ENCODE measurements at regions not wholly inside any gene's neighbourhood (a gene's known extent, or its start where the extent isn't known, plus 50 kb on each side); places are given as distances from the start of the nearest gene placed in this dataset.

DNA sequence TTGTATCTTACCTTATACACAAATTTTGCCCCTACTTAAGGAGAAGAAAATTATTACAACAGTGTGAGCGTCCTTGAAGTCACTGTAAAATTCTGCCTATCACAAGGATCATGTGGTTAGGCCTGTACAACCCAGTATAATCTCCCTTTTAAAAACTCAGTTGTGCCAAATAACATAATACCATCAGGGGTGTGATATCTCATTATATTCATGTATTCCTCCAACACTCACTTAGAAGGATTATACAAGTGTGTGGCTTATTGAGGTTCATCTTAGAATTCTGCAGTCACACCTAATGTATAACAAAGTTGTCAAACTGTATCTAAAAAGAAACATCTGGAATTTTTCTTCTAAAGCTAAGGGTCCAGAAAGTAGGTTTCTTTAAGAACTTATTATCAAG is 998.8 kb upstream of the LRRTM1 start:
- WGBS, result 100% methylated on average over 1 of the region's 1 CpG
- Histone ChIP-seq H3K9ac (ENCODE audit: low read depth, low read length) (no peak overlapping the region), H3K9me3 (ENCODE audit: insufficient read depth, low read depth, low read length) (peaks cover 10% of the 10 kb centered on the region; the same call in 1 of the 2 replicates), H3K27me3 (ENCODE audit: insufficient read depth, low read length) (no peaks in the 10 kb centered on the region), H3K27ac (ENCODE audit: low read depth, low read length) (no peak overlapping the region), H3K36me3 (ENCODE audit: insufficient read depth, low read length) (no peaks in the 10 kb centered on the region), H3K4me1 (ENCODE audit: insufficient read depth, low read length) (no peaks in the 10 kb centered on the region; the same call in 1 of the 2 replicates), H3K4me3 (ENCODE audit: low read length) (no peak overlapping the region)

DNA sequence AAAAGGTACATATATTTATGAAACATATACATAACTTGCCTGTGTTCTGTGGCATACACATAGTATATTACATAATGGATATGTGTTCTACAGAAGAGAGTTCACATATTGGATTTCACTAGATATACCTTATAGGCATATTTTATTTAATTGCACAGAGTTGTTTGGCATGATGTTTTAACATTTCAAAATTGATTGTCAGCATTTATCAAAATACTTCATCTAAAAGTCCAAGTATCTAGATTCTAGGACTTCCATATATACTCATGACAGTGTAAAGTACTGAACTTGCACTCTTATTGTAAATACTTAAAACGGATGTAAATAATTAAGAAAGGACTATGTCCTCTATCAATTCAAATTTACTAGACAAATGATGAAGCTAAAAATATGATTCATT is 995.3 kb upstream of the LRRTM1 start:
- no peaks in the 10 kb centered on the region; the same call in 1 of the 2 replicates for H3K4me1 ChIP-seq (ENCODE audit: insufficient read depth, low read length)
- no peaks in the 10 kb centered on the region for H3K36me3 ChIP-seq (ENCODE audit: insufficient read depth, low read length)
- H3K9me3 ChIP-seq (ENCODE audit: insufficient read depth, low read depth, low read length), result peaks cover 10% of the 10 kb centered on the region; the same call in 1 of the 2 replicates
- H3K9ac ChIP-seq (ENCODE audit: low read depth, low read length), result no peak overlapping the region
- H3K27me3 ChIP-seq (ENCODE audit: insufficient read depth, low read length), result no peaks in the 10 kb centered on the region
- no peak overlapping the region for H3K4me3 ChIP-seq (ENCODE audit: low read length)
- H3K27ac ChIP-seq (ENCODE audit: low read depth, low read length), result no peak overlapping the region
- no CpG with 5 or more reads among the region's 1 CpG for WGBS

DNA sequence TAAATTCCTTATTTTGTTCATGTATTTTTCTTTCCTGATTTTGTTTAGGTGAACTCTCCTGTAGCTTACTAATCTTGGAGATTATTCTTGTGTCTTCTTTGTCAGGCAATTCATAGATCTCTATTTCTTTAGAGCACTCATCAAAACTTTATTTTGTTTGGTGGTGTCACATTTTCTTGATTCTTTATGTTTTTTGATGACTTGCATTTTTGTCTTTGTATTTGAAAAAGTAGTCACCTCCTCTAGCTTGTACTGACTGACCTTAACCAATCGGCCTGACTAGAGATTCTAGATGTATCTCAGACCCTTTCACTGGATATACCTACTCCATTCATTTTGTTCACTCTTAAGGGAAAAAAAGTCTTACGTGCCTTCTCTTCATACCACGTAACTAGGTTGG is 986.3 kb upstream of the LRRTM1 start:
- no peaks in the 10 kb centered on the region for H3K4me1 ChIP-seq (ENCODE audit: insufficient read depth, low read length)
- no peak overlapping the region for H3K4me3 ChIP-seq (ENCODE audit: low read length)
- WGBS, result 94% methylated on average over 3 of the region's 3 CpGs
- 0 out of 2 replicates have a peak, but pooled peaks cover 8% of the 10 kb centered on the region for H3K9me3 ChIP-seq (ENCODE audit: insufficient read depth, low read depth, low read length)
- H3K27ac ChIP-seq (ENCODE audit: low read depth, low read length), result no peak overlapping the region
- no peaks in the 10 kb centered on the region for H3K27me3 ChIP-seq (ENCODE audit: insufficient read depth, low read length)
- H3K36me3 ChIP-seq (ENCODE audit: insufficient read depth, low read length), result no peaks in the 10 kb centered on the region
- no peak overlapping the region for H3K9ac ChIP-seq (ENCODE audit: low read depth, low read length)

DNA sequence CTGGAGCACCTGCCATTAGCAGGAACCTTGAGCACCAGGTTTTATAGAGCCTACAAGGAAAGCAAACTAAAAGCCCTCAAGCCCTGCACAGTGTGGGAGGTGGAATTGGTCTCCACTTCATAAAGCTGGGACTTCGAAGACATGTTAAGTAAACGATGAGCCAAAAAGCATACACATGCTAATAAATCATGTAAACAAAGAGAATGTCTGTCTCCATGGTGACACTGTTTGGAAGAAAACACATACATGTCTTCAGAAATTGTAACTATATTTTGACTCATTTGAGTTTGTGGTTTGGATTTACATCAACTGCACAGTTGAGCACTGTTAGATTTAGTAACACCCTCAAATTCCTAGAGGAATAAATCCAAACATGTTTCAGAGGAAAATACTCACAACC is 978.5 kb upstream of the LRRTM1 start:
- Histone ChIP-seq H3K27me3 (ENCODE audit: insufficient read depth, low read length) (no peaks in the 10 kb centered on the region), H3K4me1 (ENCODE audit: insufficient read depth, low read length) (no peaks in the 10 kb centered on the region), H3K27ac (ENCODE audit: low read depth, low read length) (no peak overlapping the region), H3K9me3 (ENCODE audit: insufficient read depth, low read depth, low read length) (no peaks in the 10 kb centered on the region), H3K4me3 (ENCODE audit: low read length) (no peak overlapping the region), H3K9ac (ENCODE audit: low read depth, low read length) (no peak overlapping the region), H3K36me3 (ENCODE audit: insufficient read depth, low read length) (no peaks in the 10 kb centered on the region)
- 94% methylated on average over 2 of the region's 2 CpGs for WGBS

DNA sequence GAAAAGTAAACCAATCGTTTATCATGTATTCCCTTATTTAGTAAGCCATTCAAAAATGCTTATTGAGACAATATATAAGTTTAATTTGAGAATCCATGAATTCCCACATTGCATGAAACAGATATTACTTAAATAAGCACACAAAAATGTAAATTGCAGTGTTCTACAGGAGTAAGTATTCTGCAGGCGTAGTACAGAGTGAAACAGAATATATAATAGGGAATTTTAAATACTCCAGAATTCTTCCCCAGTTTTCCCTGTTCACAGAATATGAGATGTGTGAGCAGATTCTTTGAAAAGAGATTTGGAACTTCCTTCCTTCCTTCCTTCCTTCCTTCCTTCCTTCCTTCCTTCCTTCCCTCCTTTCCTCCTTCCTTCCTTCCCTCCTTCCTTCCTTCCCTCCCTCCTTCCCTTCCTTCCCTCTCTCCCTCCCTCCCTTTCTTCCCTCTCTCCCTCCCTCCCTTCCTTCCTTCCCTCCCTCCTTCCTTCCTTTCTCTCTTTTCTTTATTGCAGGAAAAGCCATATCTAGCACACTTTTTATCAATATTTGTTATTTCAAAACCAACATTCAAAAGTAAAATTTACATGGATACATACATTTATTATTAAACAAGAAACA is 977.7 kb upstream of the LRRTM1 start:
- H3K4me1 ChIP-seq (ENCODE audit: insufficient read depth, low read length), result no peaks in the 10 kb centered on the region
- H3K36me3 ChIP-seq (ENCODE audit: insufficient read depth, low read length), result no peaks in the 10 kb centered on the region
- no CpG with 5 or more reads among the region's 2 CpGs for WGBS
- H3K4me3 ChIP-seq (ENCODE audit: low read length), result no peak overlapping the region
- H3K9me3 ChIP-seq (ENCODE audit: insufficient read depth, low read depth, low read length), result no peaks in the 10 kb centered on the region
- no peak overlapping the region for H3K9ac ChIP-seq (ENCODE audit: low read depth, low read length)
- no peaks in the 10 kb centered on the region for H3K27me3 ChIP-seq (ENCODE audit: insufficient read depth, low read length)
- no peak overlapping the region for H3K27ac ChIP-seq (ENCODE audit: low read depth, low read length)

DNA sequence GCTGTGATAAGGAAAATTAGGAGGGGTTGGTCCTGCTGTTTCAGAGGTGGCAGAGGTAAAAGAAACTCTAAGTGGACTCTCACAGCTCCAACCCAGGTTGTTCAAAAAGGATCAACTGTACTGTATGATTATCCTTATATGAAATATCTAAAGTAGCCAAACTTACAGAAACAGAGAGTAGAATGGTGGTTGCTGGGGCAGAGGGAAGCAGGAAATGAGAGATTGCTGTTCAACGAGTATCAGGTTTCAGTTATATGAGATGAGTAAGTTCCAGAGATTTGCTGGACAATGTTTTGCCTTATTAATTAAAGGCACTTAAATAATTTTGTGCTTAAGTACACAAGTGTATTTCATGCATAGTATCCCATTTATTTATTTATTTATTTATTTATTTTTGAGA is 972.0 kb upstream of the LRRTM1 start:
- H3K36me3 ChIP-seq (ENCODE audit: insufficient read depth, low read length), result no peaks in the 10 kb centered on the region
- 93% methylated on average over 1 of the region's 1 CpG for WGBS
- no peak overlapping the region for H3K27ac ChIP-seq (ENCODE audit: low read depth, low read length)
- no peaks in the 10 kb centered on the region for H3K27me3 ChIP-seq (ENCODE audit: insufficient read depth, low read length)
- H3K4me1 ChIP-seq (ENCODE audit: insufficient read depth, low read length), result no peaks in the 10 kb centered on the region
- no peak overlapping the region for H3K9ac ChIP-seq (ENCODE audit: low read depth, low read length)
- H3K9me3 ChIP-seq (ENCODE audit: insufficient read depth, low read depth, low read length), result no peaks in the 10 kb centered on the region
- H3K4me3 ChIP-seq (ENCODE audit: low read length), result no peak overlapping the region

DNA sequence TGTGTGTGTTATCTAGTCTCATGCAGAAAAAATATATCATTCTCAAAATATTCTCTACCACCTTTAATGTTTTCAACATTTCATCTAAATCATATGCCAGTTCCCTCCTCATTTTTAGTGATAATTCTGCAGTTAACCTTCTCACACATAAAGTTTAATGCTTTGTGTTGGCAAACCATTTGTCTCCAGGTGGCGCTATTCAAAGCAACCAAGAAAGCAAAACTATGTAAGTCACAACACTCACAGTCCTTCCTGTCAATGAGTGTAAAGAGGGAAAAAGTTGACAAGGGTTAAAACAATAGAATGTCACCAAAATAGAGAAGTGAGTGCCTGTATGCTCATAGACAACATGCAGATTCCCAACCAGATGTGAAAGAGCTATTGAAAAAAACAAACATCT is 961.6 kb upstream of the LRRTM1 start:
- H3K9ac ChIP-seq (ENCODE audit: low read depth, low read length), result no peak overlapping the region
- no peaks in the 10 kb centered on the region for H3K27me3 ChIP-seq (ENCODE audit: insufficient read depth, low read length)
- WGBS, result 0% methylated on average over 1 of the region's 1 CpG
- H3K4me3 ChIP-seq (ENCODE audit: low read length), result no peak overlapping the region
- no peaks in the 10 kb centered on the region for H3K4me1 ChIP-seq (ENCODE audit: insufficient read depth, low read length)
- H3K27ac ChIP-seq (ENCODE audit: low read depth, low read length), result no peak overlapping the region
- H3K36me3 ChIP-seq (ENCODE audit: insufficient read depth, low read length), result no peaks in the 10 kb centered on the region
- no peaks in the 10 kb centered on the region; the same call in 1 of the 2 replicates for H3K9me3 ChIP-seq (ENCODE audit: insufficient read depth, low read depth, low read length)

DNA sequence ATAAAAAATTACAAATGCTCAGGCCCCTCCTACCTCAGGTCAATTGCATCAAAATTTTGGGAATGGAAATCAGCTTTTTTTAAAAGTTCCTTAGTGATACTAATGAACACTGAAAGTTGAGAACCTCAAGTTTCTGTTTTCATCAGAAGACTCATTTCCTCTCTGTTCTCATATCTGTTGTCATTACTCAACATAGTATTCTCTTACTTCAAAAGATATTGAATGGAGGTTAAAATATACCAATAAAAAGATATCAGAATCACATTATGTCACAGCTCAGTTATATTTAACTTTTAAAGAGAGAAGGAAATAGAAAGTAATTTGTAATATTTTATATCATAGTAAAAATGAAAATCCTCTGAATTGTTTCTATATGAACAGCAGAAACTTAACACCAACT is 959.4 kb upstream of the LRRTM1 start:
- Histone ChIP-seq H3K4me3 (ENCODE audit: low read length) (no peak overlapping the region), H3K9ac (ENCODE audit: low read depth, low read length) (no peak overlapping the region), H3K27ac (ENCODE audit: low read depth, low read length) (no peak overlapping the region), H3K9me3 (ENCODE audit: insufficient read depth, low read depth, low read length) (no peaks in the 10 kb centered on the region), H3K36me3 (ENCODE audit: insufficient read depth, low read length) (no peaks in the 10 kb centered on the region), H3K4me1 (ENCODE audit: insufficient read depth, low read length) (no peaks in the 10 kb centered on the region), H3K27me3 (ENCODE audit: insufficient read depth, low read length) (no peaks in the 10 kb centered on the region)

DNA sequence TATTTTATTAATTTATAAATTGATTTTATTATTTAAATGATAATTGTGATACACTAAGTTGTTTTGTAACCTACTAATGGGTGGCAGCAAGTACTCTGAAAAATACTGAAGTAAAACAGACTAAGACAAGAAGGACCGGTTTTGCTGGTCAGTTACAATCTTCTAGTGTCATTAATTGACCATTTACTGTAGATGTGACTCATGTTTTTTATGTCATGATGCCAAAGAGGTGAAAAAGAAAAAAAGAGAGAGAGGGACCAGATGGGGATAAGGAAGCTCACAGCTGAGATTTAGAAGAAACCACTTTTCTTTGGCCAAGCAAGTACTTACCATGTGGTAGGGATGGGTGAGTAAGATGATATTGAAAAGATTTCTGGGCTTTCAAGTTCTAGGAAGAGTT is 955.8 kb upstream of the LRRTM1 start:
- Histone ChIP-seq H3K4me3 (ENCODE audit: low read length) (no peak overlapping the region), H3K36me3 (ENCODE audit: insufficient read depth, low read length) (no peaks in the 10 kb centered on the region), H3K4me1 (ENCODE audit: insufficient read depth, low read length) (no peaks in the 10 kb centered on the region), H3K27ac (ENCODE audit: low read depth, low read length) (no peak overlapping the region), H3K9ac (ENCODE audit: low read depth, low read length) (no peak overlapping the region), H3K27me3 (ENCODE audit: insufficient read depth, low read length) (no peaks in the 10 kb centered on the region), H3K9me3 (ENCODE audit: insufficient read depth, low read depth, low read length) (no peaks in the 10 kb centered on the region)
- WGBS, result 96% methylated on average over 1 of the region's 1 CpG

DNA sequence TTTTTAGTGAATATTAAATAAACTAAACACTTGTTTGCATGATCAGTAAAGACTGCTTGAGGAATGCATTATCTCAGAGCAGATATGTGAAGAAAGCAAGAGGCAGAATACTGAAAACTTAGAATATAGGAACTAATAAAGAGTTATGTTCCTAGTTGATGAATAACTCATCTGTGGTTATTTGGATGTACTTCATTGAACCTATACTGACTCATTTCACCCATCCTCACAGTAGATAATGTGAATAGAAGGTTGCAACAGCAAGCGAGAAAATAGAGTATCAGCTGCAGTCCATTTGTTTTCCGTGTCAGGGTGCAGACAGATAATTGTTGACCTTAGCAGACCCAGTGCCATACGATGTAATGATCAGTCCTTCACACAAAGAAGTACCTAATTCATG is 945.7 kb upstream of the LRRTM1 start:
- 94% methylated on average over 3 of the region's 3 CpGs for WGBS
- H3K9ac ChIP-seq (ENCODE audit: low read depth, low read length), result no peak overlapping the region

DNA sequence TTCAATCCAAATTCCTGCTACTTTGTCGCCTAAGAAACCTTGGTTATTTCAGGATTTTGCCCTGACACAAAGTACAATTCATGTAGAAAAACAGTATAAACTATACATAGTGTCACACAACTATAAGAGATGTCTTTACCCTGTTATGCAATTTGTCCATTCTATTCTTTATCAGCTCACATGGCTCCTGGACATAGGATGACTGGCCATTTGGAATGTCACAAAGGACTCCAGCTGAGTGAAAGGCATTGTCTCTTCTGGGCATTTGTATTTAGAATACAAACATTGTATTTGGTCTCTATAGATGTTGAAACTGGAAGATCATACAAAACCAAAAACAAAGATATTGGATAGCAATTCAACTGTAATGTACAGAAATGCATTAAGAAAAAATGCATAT is 944.6 kb upstream of the LRRTM1 start:
- H3K4me3 ChIP-seq (ENCODE audit: low read length), result no peak overlapping the region
- no peak overlapping the region for H3K27ac ChIP-seq (ENCODE audit: low read depth, low read length)
- H3K9ac ChIP-seq (ENCODE audit: low read depth, low read length), result no peak overlapping the region
- H3K9me3 ChIP-seq (ENCODE audit: insufficient read depth, low read depth, low read length), result no peaks in the 10 kb centered on the region
- no peaks in the 10 kb centered on the region for H3K36me3 ChIP-seq (ENCODE audit: insufficient read depth, low read length)
- H3K4me1 ChIP-seq (ENCODE audit: insufficient read depth, low read length), result no peaks in the 10 kb centered on the region
- WGBS, result 100% methylated on average over 1 of the region's 1 CpG
- H3K27me3 ChIP-seq (ENCODE audit: insufficient read depth, low read length), result no peaks in the 10 kb centered on the region

More for the DNA sequence above, 945.7 kb upstream of the LRRTM1 start:
- Histone ChIP-seq H3K36me3 (ENCODE audit: insufficient read depth, low read length) (no peaks in the 10 kb centered on the region), H3K27me3 (ENCODE audit: insufficient read depth, low read length) (no peaks in the 10 kb centered on the region), H3K9me3 (ENCODE audit: insufficient read depth, low read depth, low read length) (no peaks in the 10 kb centered on the region), H3K4me1 (ENCODE audit: insufficient read depth, low read length) (no peaks in the 10 kb centered on the region), H3K27ac (ENCODE audit: low read depth, low read length) (no peak overlapping the region), H3K4me3 (ENCODE audit: low read length) (no peak overlapping the region)

DNA sequence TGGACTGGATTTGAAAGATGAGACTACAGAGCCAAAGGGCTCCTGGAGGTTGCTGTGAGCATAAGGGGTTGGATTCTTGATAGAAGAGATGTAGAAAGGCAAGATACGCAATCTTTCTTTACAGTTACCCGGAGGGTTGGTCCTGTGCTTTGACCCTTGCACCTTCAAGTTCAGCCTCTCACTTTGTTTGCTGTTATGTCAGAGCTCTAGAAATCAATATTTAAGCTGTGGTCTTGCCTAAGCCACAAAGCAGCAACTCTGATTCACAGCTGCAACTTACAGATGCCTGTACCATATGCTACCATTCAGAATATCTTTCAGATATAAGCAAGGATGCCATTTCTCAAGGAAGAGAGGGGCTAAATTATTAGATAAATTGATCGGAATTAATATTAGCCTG is 943.1 kb upstream of the LRRTM1 start:
- no peaks in the 10 kb centered on the region for H3K9me3 ChIP-seq (ENCODE audit: insufficient read depth, low read depth, low read length)
- no peaks in the 10 kb centered on the region for H3K27me3 ChIP-seq (ENCODE audit: insufficient read depth, low read length)
- H3K9ac ChIP-seq (ENCODE audit: low read depth, low read length), result no peak overlapping the region
- no peaks in the 10 kb centered on the region for H3K4me1 ChIP-seq (ENCODE audit: insufficient read depth, low read length)
- H3K27ac ChIP-seq (ENCODE audit: low read depth, low read length), result no peak overlapping the region
- WGBS, result 92% methylated on average over 2 of the region's 3 CpGs
- no peak overlapping the region for H3K4me3 ChIP-seq (ENCODE audit: low read length)
- no peaks in the 10 kb centered on the region for H3K36me3 ChIP-seq (ENCODE audit: insufficient read depth, low read length)

Measured in HUES64 (cell line).